A673 (cell line): ENCODE measurements at regions not wholly inside any gene's neighbourhood (a gene's known extent, or its start where the extent isn't known, plus 50 kb on each side); places are given as distances from the start of the nearest gene placed in this dataset.

Experiments
- BruUV-seq: library from RNA; stranded (reverse); fragments of 400-500 nt; replicated peaks from 2 replicates; lab custom pipeline; 2021; lab: Mats Ljungman, UMichigan
- CTCF ChIA-PET: fragments of 300-600 bp; sonication (Branson Sonifier 250); formaldehyde crosslinking; loops from one replicate; lab custom pipeline; 2022; ENCODE audit warnings: antibody characterized with exemption; lab: Charles Lee
- POLR2A ChIA-PET: fragments of 300-600 bp; sonication (Branson Sonifier 250); formaldehyde crosslinking; loops from one replicate; lab custom pipeline; 2022; ENCODE audit warnings: antibody characterized with exemption; ENCODE audit not compliant: low non-redundant PET; lab: Charles Lee
- DNase-seq: peaks from one replicate; pipeline ENCODE4 v3.0.0-alpha.2; 2015; ENCODE audit warnings: low spot score
- H3K27ac ChIP-seq: fragments of 200-600 bp; sonication (generic); 2 replicates; pipeline ENCODE4 v1.5.1; 2016; ENCODE audit warnings: mixed run types, low read depth, mild to moderate bottlenecking, mixed read lengths, antibody characterized with exemption, low read length; ENCODE audit not compliant: poor library complexity, severe bottlenecking
- H3K27me3 ChIP-seq: fragments of 200-600 bp; sonication (generic); replicated peaks from 2 replicates; pipeline ENCODE4 v1.6.1; 2017; ENCODE audit warnings: mixed run types, low read depth, mild to moderate bottlenecking, mixed read lengths, antibody characterized with exemption, low read length; ENCODE audit not compliant: insufficient read depth, poor library complexity
- H3K36me3 ChIP-seq: fragments of 200-600 bp; sonication (generic); 2 replicates; pipeline ENCODE4 v1.6.1; 2016; ENCODE audit warnings: mixed run types, mild to moderate bottlenecking, mixed read lengths, antibody characterized with exemption, low read length; ENCODE audit not compliant: insufficient read depth, poor library complexity, severe bottlenecking
- H3K4me1 ChIP-seq: fragments of 200-600 bp; sonication (generic); 2 replicates; pipeline ENCODE4 v1.6.1; 2017; ENCODE audit warnings: mixed run types, mild to moderate bottlenecking, mixed read lengths, antibody characterized with exemption, low read length; ENCODE audit not compliant: insufficient read depth, poor library complexity, severe bottlenecking
- H3K4me3 ChIP-seq: fragments of 200-600 bp; sonication (generic); 2 replicates; pipeline ENCODE4 v1.5.1; 2016; ENCODE audit warnings: low read depth, mixed run types, mild to moderate bottlenecking, mixed read lengths, low read length; ENCODE audit not compliant: poor library complexity, severe bottlenecking
- H3K9me3 ChIP-seq: fragments of 200-600 bp; sonication (generic); 2 replicates; pipeline ENCODE4 v1.6.1; 2016; ENCODE audit warnings: mixed run types, low read depth, mild to moderate bottlenecking, mixed read lengths, antibody characterized with exemption, low read length; ENCODE audit not compliant: poor library complexity, severe bottlenecking
- CTCF ChIP-seq: fragments of 300-800, 200-600 bp; sonication (generic); conservative IDR thresholded peaks from 2 replicates; pipeline ENCODE4 v1.5.1; 2017; ENCODE audit warnings: low read depth, mild to moderate bottlenecking, antibody characterized with exemption, low read length, moderate library complexity, mixed read lengths
- EZH2 ChIP-seq: fragments of 200-600 bp; sonication (generic); IDR thresholded peaks from 2 replicates; pipeline ENCODE4 v1.6.1; 2017; ENCODE audit warnings: borderline replicate concordance, low read depth, mild to moderate bottlenecking, mixed read lengths, antibody characterized with exemption, low read length; ENCODE audit not compliant: poor library complexity, severe bottlenecking
- intact Hi-C: fragments of 100-400 bp; cut with micrococcal nuclease; formaldehyde crosslinking; loops from one replicate; pipeline ENCODE4 v1.10.0; 2022; ENCODE audit not compliant: unreplicated experiment

DNA sequence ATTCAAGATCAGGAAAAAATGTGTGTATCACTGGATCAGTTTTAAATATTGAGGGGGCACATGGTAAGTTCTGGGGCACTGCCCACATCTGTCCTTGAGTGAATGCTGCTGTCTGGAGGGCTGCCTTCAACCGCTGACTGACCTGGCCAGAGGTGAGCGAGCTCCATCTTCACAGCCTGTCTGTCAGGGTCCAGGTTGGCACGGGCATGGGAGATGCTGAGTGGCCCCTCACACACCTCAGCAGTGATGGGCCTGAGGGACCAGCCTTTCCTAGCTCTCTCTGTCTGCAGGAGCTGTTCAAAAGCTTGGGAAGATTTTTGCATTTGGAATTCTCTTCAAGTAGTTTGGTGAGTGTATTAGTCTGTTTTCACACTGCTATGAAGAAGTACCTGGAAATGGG, 114.8 kb upstream of the ALKAL2 start:
- Histone ChIP-seq H3K4me1 (peaks cover 6% of the 10 kb centered on the region), H3K36me3 (no peaks in the 10 kb centered on the region), H3K4me3 (no peak overlapping the region), H3K27me3 (no peaks in the 10 kb centered on the region), H3K9me3 (no peaks in the 10 kb centered on the region), H3K27ac (no peak overlapping the region)
- no peak for TF ChIP-seq EZH2
- TF ChIP-seq CTCF, result no peak
- no peak for DNase-seq
- POLR2A ChIA-PET, result no interaction called here
- CTCF ChIA-PET, result no interaction called here
- intact Hi-C loops, result no loop called here
- BruUV-seq, result no TSS peak

DNA sequence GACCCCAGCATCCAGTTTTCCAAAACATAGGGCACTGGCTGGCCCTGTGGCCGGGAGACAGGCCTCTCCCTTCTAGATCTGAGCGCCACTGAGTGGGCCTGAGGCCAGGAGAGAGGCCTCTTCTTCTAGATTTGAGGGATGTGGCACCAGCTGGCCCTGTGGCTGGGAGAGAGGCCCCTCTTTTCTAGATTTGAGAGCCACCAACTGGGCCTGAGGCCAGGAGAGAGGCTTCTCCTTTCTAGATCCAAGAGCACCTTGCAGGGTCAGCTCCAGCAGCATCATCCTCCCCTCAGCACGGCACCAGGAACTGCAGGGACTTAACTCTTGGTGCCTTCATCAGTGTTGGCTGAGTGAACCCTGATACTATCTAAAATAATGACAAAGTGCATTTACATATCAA, 114.3 kb upstream of the ALKAL2 start:
- no peak for TF ChIP-seq EZH2
- no peak for TF ChIP-seq CTCF
- Histone ChIP-seq H3K27me3 (no peaks in the 10 kb centered on the region), H3K4me1 (peaks cover 6% of the 10 kb centered on the region), H3K36me3 (no peaks in the 10 kb centered on the region), H3K9me3 (no peaks in the 10 kb centered on the region), H3K27ac (no peak overlapping the region), H3K4me3 (no peak overlapping the region)
- intact Hi-C loops, result no loop called here
- BruUV-seq, result no TSS peak
- ChIA-PET CTCF (no interaction called here), POLR2A (no interaction called here)
- no peak for DNase-seq

DNA sequence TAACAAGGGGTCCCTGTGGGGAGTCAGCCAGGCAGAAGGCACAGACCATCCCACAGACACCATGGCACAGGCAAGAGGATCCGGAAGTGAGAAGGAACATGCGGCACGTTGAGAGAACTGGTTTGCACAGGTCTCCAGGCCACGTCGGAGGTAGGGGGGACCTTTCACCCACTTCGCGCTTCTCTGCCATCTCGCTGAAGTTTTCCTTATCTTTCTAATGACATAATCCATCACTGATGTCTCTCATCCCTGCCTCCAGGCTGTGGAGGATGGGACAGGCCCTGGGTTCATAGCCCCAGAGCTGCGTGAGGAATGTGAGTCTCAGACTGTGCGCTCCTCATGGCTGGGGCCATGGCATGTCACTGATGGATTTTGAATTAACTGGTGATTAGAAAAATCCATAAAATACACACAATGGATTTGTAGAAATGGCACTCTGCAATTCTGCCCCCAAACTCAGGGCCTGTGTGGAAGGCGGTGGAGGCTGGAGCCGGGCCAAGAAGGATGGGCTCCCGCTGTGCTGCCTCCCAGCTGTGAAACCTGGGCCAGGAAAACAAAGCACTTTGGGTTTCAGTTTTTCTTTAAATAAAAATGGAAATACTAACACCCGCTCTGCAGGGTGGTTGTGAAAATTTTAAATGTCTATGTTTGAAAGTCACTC, 113.3 kb upstream of the ALKAL2 start:
- ChIA-PET POLR2A (no interaction called here), CTCF (no interaction called here)
- intact Hi-C loops, result no loop called here
- Histone ChIP-seq H3K4me1 (peaks cover 6% of the 10 kb centered on the region), H3K9me3 (no peaks in the 10 kb centered on the region), H3K27ac (no peak overlapping the region), H3K27me3 (no peaks in the 10 kb centered on the region), H3K36me3 (no peaks in the 10 kb centered on the region), H3K4me3 (no peak overlapping the region)
- no TSS peak for BruUV-seq
- TF ChIP-seq CTCF (no peak), EZH2 (no peak)
- DNase-seq, result peak; percentile 65
